ENCODE measurements at regions not wholly inside any gene's neighbourhood (a gene's known extent, or its start where the extent isn't known, plus 50 kb on each side); places are given as distances from the start of the nearest gene placed in this dataset.
A peak's percentile ranks its signal among the peaks of the same experiment; 100 is the strongest.

- intact Hi-C loops (cut with micrococcal nuclease; ENCODE audit: unreplicated experiment), result loop anchor here (1.0 to 5.0 kb wide), 3 partner anchors 42 to 213 kb away; no protein-coding TSS in a partner anchor
- Mint-ChIP-seq H3K9me3 (ENCODE audit: low read depth, unreplicated experiment) (no peaks in the 10 kb centered on the region), H3K4me3 (ENCODE audit: low read depth, unreplicated experiment) (no peak overlapping the region), H3K36me3 (ENCODE audit: insufficient read depth, unreplicated experiment) (no peaks in the 10 kb centered on the region), H3K27me3 (ENCODE audit: unreplicated experiment) (no peaks in the 10 kb centered on the region), H3K27ac (ENCODE audit: unreplicated experiment) (no peak overlapping the region), H3K4me1 (ENCODE audit: low read depth, unreplicated experiment) (no peaks in the 10 kb centered on the region)
- TF ChIP-seq CTCF (IDR thresholded peaks at IDR 0.05; ENCODE audit: unreplicated experiment), result peak; percentile 69
- CTCF ChIA-PET, result no interaction called here
- BruUV-seq (replicated peaks), result no TSS peak
- DNase-seq, result peak; percentile 26
Measured at GRCh38 chr3:154040283-154040682, 80.9 kb upstream of the ARHGEF26 start.

- H3K27me3 Mint-ChIP-seq (ENCODE audit: unreplicated experiment), result no peaks in the 10 kb centered on the region
- CTCF ChIA-PET, result no interaction called here
- no peaks in the 10 kb centered on the region for H3K36me3 Mint-ChIP-seq (ENCODE audit: insufficient read depth, unreplicated experiment)
- no peaks in the 10 kb centered on the region for H3K4me1 Mint-ChIP-seq (ENCODE audit: low read depth, unreplicated experiment)
- no peak for TF ChIP-seq CTCF (IDR thresholded peaks at IDR 0.05; ENCODE audit: unreplicated experiment)
- no peak for DNase-seq
- H3K4me3 Mint-ChIP-seq (ENCODE audit: low read depth, unreplicated experiment), result no peak overlapping the region
- no TSS peak for BruUV-seq (replicated peaks)
- intact Hi-C loops (cut with micrococcal nuclease; ENCODE audit: unreplicated experiment), result loop anchor here (5.0 kb wide), 1 partner anchor 38 kb away; no protein-coding TSS in a partner anchor
- H3K27ac Mint-ChIP-seq (ENCODE audit: unreplicated experiment), result no peak overlapping the region
- H3K9me3 Mint-ChIP-seq (ENCODE audit: low read depth, unreplicated experiment), result no peaks in the 10 kb centered on the region
Measured at GRCh38 chr3:154044671-154045070, 76.5 kb upstream of the ARHGEF26 start.

GRCh38 chr3:154050216-154050615, 71.0 kb upstream of the ARHGEF26 start:
- no peak for DNase-seq
- H3K4me1 Mint-ChIP-seq (ENCODE audit: low read depth, unreplicated experiment), result no peaks in the 10 kb centered on the region
- H3K27me3 Mint-ChIP-seq (ENCODE audit: unreplicated experiment), result no peaks in the 10 kb centered on the region
- H3K4me3 Mint-ChIP-seq (ENCODE audit: low read depth, unreplicated experiment), result no peak overlapping the region
- H3K27ac Mint-ChIP-seq (ENCODE audit: unreplicated experiment), result no peak overlapping the region
- no peaks in the 10 kb centered on the region for H3K9me3 Mint-ChIP-seq (ENCODE audit: low read depth, unreplicated experiment)
- intact Hi-C loops (cut with micrococcal nuclease; ENCODE audit: unreplicated experiment), result no loop called here
- no peaks in the 10 kb centered on the region for H3K36me3 Mint-ChIP-seq (ENCODE audit: insufficient read depth, unreplicated experiment)
- CTCF ChIA-PET, result interaction anchor here (0.6 kb wide), 1 partner anchor 408 kb away, joined by 3 read pairs; no protein-coding TSS in a partner anchor
- BruUV-seq (replicated peaks), result no TSS peak
- no peak for TF ChIP-seq CTCF (IDR thresholded peaks at IDR 0.05; ENCODE audit: unreplicated experiment)

GRCh38 chr3:154050766-154051165, 70.4 kb upstream of the ARHGEF26 start:
- intact Hi-C loops (cut with micrococcal nuclease; ENCODE audit: unreplicated experiment), result no loop called here
- no TSS peak for BruUV-seq (replicated peaks)
- TF ChIP-seq CTCF (IDR thresholded peaks at IDR 0.05; ENCODE audit: unreplicated experiment), result no peak
- CTCF ChIA-PET, result no interaction called here
- H3K4me1 Mint-ChIP-seq (ENCODE audit: low read depth, unreplicated experiment), result no peaks in the 10 kb centered on the region
- H3K36me3 Mint-ChIP-seq (ENCODE audit: insufficient read depth, unreplicated experiment), result no peaks in the 10 kb centered on the region
- H3K27me3 Mint-ChIP-seq (ENCODE audit: unreplicated experiment), result no peaks in the 10 kb centered on the region
- no peaks in the 10 kb centered on the region for H3K9me3 Mint-ChIP-seq (ENCODE audit: low read depth, unreplicated experiment)
- no peak for DNase-seq
- H3K4me3 Mint-ChIP-seq (ENCODE audit: low read depth, unreplicated experiment), result no peak overlapping the region
- no peak overlapping the region for H3K27ac Mint-ChIP-seq (ENCODE audit: unreplicated experiment)
